Stimulated activated CD4-positive, alpha-beta T cell treated with anti-CD3 and anti-CD28 coated beads, TNF-alpha, amount 100 ng/mL, for 24 hours (primary cell): ENCODE measurements at regions not wholly inside any gene's neighbourhood (a gene's known extent, or its start where the extent isn't known, plus 50 kb on each side); places are given as distances from the start of the nearest gene placed in this dataset.
A peak's percentile ranks its signal among the peaks of the same experiment; 100 is the strongest.
"Not testable (repeated sequence)": the region's sequence is repeated elsewhere in the genome, so short reads cannot be mapped to it uniquely, and the experiment has no call there.

Experiments
- DNase-seq, 3 experiments: peaks; one replicate each; pipeline ENCODE4 v3.0.0-alpha.2; 2020; ENCODE audit warnings: low read depth in 3 of 3

GRCh38 chr7:149682038-149682437 lies 91.3 kb downstream of the ZNF467 start:
- no peak for DNase-seq

GRCh38 chr7:149681274-149681673 lies 92.1 kb downstream of the ZNF467 start:
- DNase-seq = no peak

GRCh38 chr7:149680331-149681025 lies 92.9 kb downstream of the ZNF467 start:
- no peak for DNase-seq

GRCh38 chr7:149674728-149675385 lies 98.5 kb downstream of the ZNF467 start:
- not testable (repeated sequence) for DNase-seq

- no peak for DNase-seq
Observed at GRCh38 chr7:149673006-149673405, 100.4 kb downstream of the ZNF467 start.

GRCh38 chr7:149670288-149670687 lies 103.1 kb downstream of the ZNF467 start:
- no peak for DNase-seq

GRCh38 chr7:149669121-149669818 lies 104.1 kb downstream of the ZNF467 start:
- no peak for DNase-seq

- DNase-seq = no peak
Observed at GRCh38 chr7:149666360-149666945, 106.9 kb downstream of the ZNF467 start.

GRCh38 chr7:149665618-149666017 lies 107.8 kb downstream of the ZNF467 start:
- DNase-seq = not testable (repeated sequence)

GRCh38 chr7:149664666-149665065 lies 108.7 kb downstream of the ZNF467 start:
- DNase-seq = no peak

- DNase-seq = no peak
Observed at GRCh38 chr7:149664176-149664575, 109.2 kb downstream of the ZNF467 start.

- peak; percentile 33 to 72 (median 42) for DNase-seq
Observed at GRCh38 chr7:149662591-149663095, 110.7 kb downstream of the ZNF467 start.

- DNase-seq = no peak
Observed at GRCh38 chr7:149655784-149656183, 117.6 kb downstream of the ZNF467 start.

GRCh38 chr7:149654588-149654987 lies 118.8 kb downstream of the ZNF467 start:
- DNase-seq = no peak

GRCh38 chr7:149650190-149650589 lies 123.2 kb downstream of the ZNF467 start:
- not testable (repeated sequence) for DNase-seq

- DNase-seq = no peak
Observed at GRCh38 chr7:149644754-149645153, 128.6 kb downstream of the ZNF467 start.

GRCh38 chr7:149642589-149642988 lies 130.8 kb downstream of the ZNF467 start:
- DNase-seq = no peak

GRCh38 chr7:149638566-149639320 lies 134.6 kb downstream of the ZNF467 start:
- no peak for DNase-seq

GRCh38 chr7:149637911-149638565 lies 135.3 kb downstream of the ZNF467 start:
- no peak for DNase-seq

GRCh38 chr7:149635561-149636329 lies 137.6 kb downstream of the ZNF467 start:
- DNase-seq = no peak
